ENCODE measurements at regions not wholly inside any gene's neighbourhood (a gene's known extent, or its start where the extent isn't known, plus 50 kb on each side); places are given as distances from the start of the nearest gene placed in this dataset.

- TF ChIP-seq NFRKB (IDR thresholded peaks at IDR 0.05) (no peak), SUZ12 (IDR thresholded peaks at IDR 0.05) (no peak)
Measured at GRCh38 chr3:187896646-187897045, 151.4 kb upstream of the BCL6 start.

Data from HEK293T (cell line).